ENCODE measurements at regions not wholly inside any gene's neighbourhood (a gene's known extent, or its start where the extent isn't known, plus 50 kb on each side); places are given as distances from the start of the nearest gene placed in this dataset.

GRCh38 chr10:120394446-120394845 lies 62.6 kb upstream of the PLPP4 start:
- no peak overlapping the region for H3K27ac ChIP-seq (ENCODE audit: low read depth in 1 of 2, low read length in 1 of 2)
- H3K36me3 ChIP-seq (ENCODE audit: control insufficient read depth in 2 of 2, insufficient read depth in 2 of 2, low read length in 1 of 2), result no peaks in the 10 kb centered on the region
- no peak overlapping the region for H3K4me3 ChIP-seq (ENCODE audit: low read length in 2 of 2)
- no peaks in the 10 kb centered on the region for H3K27me3 ChIP-seq (ENCODE audit: control insufficient read depth in 2 of 2, insufficient read depth in 1 of 2, low read length in 1 of 2)
- H3K4me1 ChIP-seq (ENCODE audit: control insufficient read depth in 2 of 2, insufficient read depth in 2 of 2, low read length in 2 of 2), result no peaks in the 10 kb centered on the region
- no peak for DNase-seq (ENCODE audit: low read depth in 6 of 9, low spot score in 9 of 9)
- no peaks in the 10 kb centered on the region for H3K9me3 ChIP-seq (ENCODE audit: control insufficient read depth in 2 of 2, insufficient read depth in 1 of 2, low read length in 1 of 2)
- 95% methylated on average over 1 of the region's 1 CpG for WGBS

- Histone ChIP-seq H3K9me3 (ENCODE audit: control insufficient read depth in 2 of 2, insufficient read depth in 1 of 2, low read length in 1 of 2) (no peaks in the 10 kb centered on the region), H3K27ac (ENCODE audit: low read depth in 1 of 2, low read length in 1 of 2) (no peak overlapping the region), H3K4me1 (ENCODE audit: control insufficient read depth in 2 of 2, insufficient read depth in 2 of 2, low read length in 2 of 2) (no peaks in the 10 kb centered on the region), H3K36me3 (ENCODE audit: control insufficient read depth in 2 of 2, insufficient read depth in 2 of 2, low read length in 1 of 2) (no peaks in the 10 kb centered on the region), H3K27me3 (ENCODE audit: control insufficient read depth in 2 of 2, insufficient read depth in 1 of 2, low read length in 1 of 2) (no peaks in the 10 kb centered on the region), H3K4me3 (ENCODE audit: low read length in 2 of 2) (no peak overlapping the region)
- WGBS, result 92% methylated on average over 6 of the region's 6 CpGs
- DNase-seq (ENCODE audit: low read depth in 6 of 9, low spot score in 9 of 9), result no peak
Measured at GRCh38 chr10:120396228-120396627, 60.8 kb upstream of the PLPP4 start.

- no peaks in the 10 kb centered on the region for H3K36me3 ChIP-seq (ENCODE audit: control insufficient read depth in 2 of 2, insufficient read depth in 2 of 2, low read length in 1 of 2)
- H3K27me3 ChIP-seq (ENCODE audit: control insufficient read depth in 2 of 2, insufficient read depth in 1 of 2, low read length in 1 of 2), result no peaks in the 10 kb centered on the region
- H3K9me3 ChIP-seq (ENCODE audit: control insufficient read depth in 2 of 2, insufficient read depth in 1 of 2, low read length in 1 of 2), result no peaks in the 10 kb centered on the region
- no peak for DNase-seq (ENCODE audit: low read depth in 6 of 9, low spot score in 9 of 9)
- WGBS, result 85% methylated on average over 4 of the region's 4 CpGs
- no peak overlapping the region for H3K4me3 ChIP-seq (ENCODE audit: low read length in 2 of 2)
- no peaks in the 10 kb centered on the region for H3K4me1 ChIP-seq (ENCODE audit: control insufficient read depth in 2 of 2, insufficient read depth in 2 of 2, low read length in 2 of 2)
- no peak overlapping the region for H3K27ac ChIP-seq (ENCODE audit: low read depth in 1 of 2, low read length in 1 of 2)
Measured at GRCh38 chr10:120398180-120398579, 58.8 kb upstream of the PLPP4 start.

GRCh38 chr10:120400601-120401000 lies 56.4 kb upstream of the PLPP4 start:
- WGBS, result 80% methylated on average over 1 of the region's 1 CpG
- Histone ChIP-seq H3K27ac (ENCODE audit: low read depth in 1 of 2, low read length in 1 of 2) (no peak overlapping the region), H3K27me3 (ENCODE audit: control insufficient read depth in 2 of 2, insufficient read depth in 1 of 2, low read length in 1 of 2) (no peaks in the 10 kb centered on the region), H3K4me3 (ENCODE audit: low read length in 2 of 2) (no peak overlapping the region), H3K9me3 (ENCODE audit: control insufficient read depth in 2 of 2, insufficient read depth in 1 of 2, low read length in 1 of 2) (no peaks in the 10 kb centered on the region), H3K36me3 (ENCODE audit: control insufficient read depth in 2 of 2, insufficient read depth in 2 of 2, low read length in 1 of 2) (no peaks in the 10 kb centered on the region), H3K4me1 (ENCODE audit: control insufficient read depth in 2 of 2, insufficient read depth in 2 of 2, low read length in 2 of 2) (no peaks in the 10 kb centered on the region)
- no peak for DNase-seq (ENCODE audit: low read depth in 6 of 9, low spot score in 9 of 9)

- no peaks in the 10 kb centered on the region for H3K27me3 ChIP-seq (ENCODE audit: control insufficient read depth in 2 of 2, insufficient read depth in 1 of 2, low read length in 1 of 2)
- no peaks in the 10 kb centered on the region for H3K36me3 ChIP-seq (ENCODE audit: control insufficient read depth in 2 of 2, insufficient read depth in 2 of 2, low read length in 1 of 2)
- WGBS, result 99% methylated on average over 1 of the region's 1 CpG
- no peaks in the 10 kb centered on the region for H3K9me3 ChIP-seq (ENCODE audit: control insufficient read depth in 2 of 2, insufficient read depth in 1 of 2, low read length in 1 of 2)
- no peak overlapping the region for H3K27ac ChIP-seq (ENCODE audit: low read depth in 1 of 2, low read length in 1 of 2)
- DNase-seq (ENCODE audit: low read depth in 6 of 9, low spot score in 9 of 9), result no peak
- H3K4me1 ChIP-seq (ENCODE audit: control insufficient read depth in 2 of 2, insufficient read depth in 2 of 2, low read length in 2 of 2), result no peaks in the 10 kb centered on the region
- H3K4me3 ChIP-seq (ENCODE audit: low read length in 2 of 2), result no peak overlapping the region
Measured at GRCh38 chr10:120402147-120402766, 54.8 kb upstream of the PLPP4 start.

GRCh38 chr10:120403109-120403508 lies 53.9 kb upstream of the PLPP4 start:
- WGBS, result 94% methylated on average over 3 of the region's 3 CpGs
- Histone ChIP-seq H3K4me1 (ENCODE audit: control insufficient read depth in 2 of 2, insufficient read depth in 2 of 2, low read length in 2 of 2) (no peaks in the 10 kb centered on the region), H3K4me3 (ENCODE audit: low read length in 2 of 2) (no peak overlapping the region), H3K9me3 (ENCODE audit: control insufficient read depth in 2 of 2, insufficient read depth in 1 of 2, low read length in 1 of 2) (no peaks in the 10 kb centered on the region), H3K27me3 (ENCODE audit: control insufficient read depth in 2 of 2, insufficient read depth in 1 of 2, low read length in 1 of 2) (no peaks in the 10 kb centered on the region), H3K27ac (ENCODE audit: low read depth in 1 of 2, low read length in 1 of 2) (no peak overlapping the region), H3K36me3 (ENCODE audit: control insufficient read depth in 2 of 2, insufficient read depth in 2 of 2, low read length in 1 of 2) (no peaks in the 10 kb centered on the region)
- DNase-seq (ENCODE audit: low read depth in 6 of 9, low spot score in 9 of 9), result no peak

- no peak for DNase-seq (ENCODE audit: low read depth in 6 of 9, low spot score in 9 of 9)
- Histone ChIP-seq H3K36me3 (ENCODE audit: control insufficient read depth in 2 of 2, insufficient read depth in 2 of 2, low read length in 1 of 2) (no peaks in the 10 kb centered on the region), H3K9me3 (ENCODE audit: control insufficient read depth in 2 of 2, insufficient read depth in 1 of 2, low read length in 1 of 2) (no peaks in the 10 kb centered on the region), H3K4me1 (ENCODE audit: control insufficient read depth in 2 of 2, insufficient read depth in 2 of 2, low read length in 2 of 2) (no peaks in the 10 kb centered on the region), H3K27ac (ENCODE audit: low read depth in 1 of 2, low read length in 1 of 2) (no peak overlapping the region), H3K4me3 (ENCODE audit: low read length in 2 of 2) (no peak overlapping the region), H3K27me3 (ENCODE audit: control insufficient read depth in 2 of 2, insufficient read depth in 1 of 2, low read length in 1 of 2) (no peaks in the 10 kb centered on the region)
- WGBS, result 91% methylated on average over 4 of the region's 4 CpGs
Measured at GRCh38 chr10:120406376-120406775, 50.7 kb upstream of the PLPP4 start.

Data from thymus (tissue), 11 donors.